ENCODE measurements at regions not wholly inside any gene's neighbourhood (a gene's known extent, or its start where the extent isn't known, plus 50 kb on each side); places are given as distances from the start of the nearest gene placed in this dataset.

DNA sequence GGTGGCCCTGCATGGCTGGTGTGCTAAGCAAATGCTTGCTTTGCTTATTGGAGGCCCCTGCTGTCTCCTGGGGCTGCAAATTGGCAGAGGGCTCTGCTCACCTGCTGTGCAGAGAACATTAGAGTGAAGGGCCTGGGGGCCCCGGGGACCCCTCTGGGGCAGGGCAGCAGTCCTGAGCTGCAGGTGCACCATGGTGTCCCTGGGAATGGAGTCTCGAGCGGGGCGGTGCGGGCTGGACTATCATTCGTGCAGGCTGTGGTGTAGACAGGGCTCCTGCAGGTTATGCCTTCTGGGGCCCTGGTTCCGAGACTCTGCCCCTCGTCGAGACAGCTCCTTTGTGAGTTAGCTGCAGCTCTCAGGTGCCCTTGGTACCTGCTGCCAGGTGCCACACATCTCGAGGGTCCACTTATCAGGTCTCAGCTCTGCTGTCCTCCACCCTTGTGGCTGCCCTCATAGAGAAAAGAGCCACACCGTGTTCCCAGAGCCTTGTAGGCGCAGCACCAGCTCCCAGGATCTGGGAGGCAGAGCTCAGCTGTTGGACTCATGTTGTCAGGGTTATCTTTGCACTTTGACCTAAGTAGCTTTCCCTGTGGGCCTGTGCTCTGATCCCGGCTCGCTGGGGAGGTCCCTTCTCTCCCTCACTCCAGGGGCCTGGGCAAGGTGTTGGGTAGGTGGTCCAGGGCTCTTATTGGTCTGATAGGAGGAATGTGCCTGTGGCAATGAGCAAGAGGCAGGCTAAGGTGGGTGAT is 58.0 kb upstream of the ZNF536 start:
- no peak for DNase-seq

DNA sequence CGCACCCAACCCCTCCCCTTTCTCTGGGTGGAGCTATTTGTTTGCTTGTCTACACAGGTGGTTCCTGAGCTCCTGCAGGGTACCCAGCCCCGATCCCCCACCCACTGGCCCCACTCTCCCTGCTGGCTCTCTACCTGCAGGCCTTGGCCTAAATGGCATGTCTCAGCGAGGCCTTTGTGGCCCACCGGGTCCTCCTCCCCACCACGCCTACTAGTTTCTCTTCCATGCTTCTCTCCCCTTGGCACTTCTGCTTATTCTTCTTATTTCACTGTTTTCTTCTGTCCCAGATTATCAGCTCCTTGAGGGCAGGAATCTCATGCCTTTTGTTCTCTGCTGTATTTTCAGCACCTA is 57.4 kb upstream of the ZNF536 start:
- DNase-seq = no peak

DNA sequence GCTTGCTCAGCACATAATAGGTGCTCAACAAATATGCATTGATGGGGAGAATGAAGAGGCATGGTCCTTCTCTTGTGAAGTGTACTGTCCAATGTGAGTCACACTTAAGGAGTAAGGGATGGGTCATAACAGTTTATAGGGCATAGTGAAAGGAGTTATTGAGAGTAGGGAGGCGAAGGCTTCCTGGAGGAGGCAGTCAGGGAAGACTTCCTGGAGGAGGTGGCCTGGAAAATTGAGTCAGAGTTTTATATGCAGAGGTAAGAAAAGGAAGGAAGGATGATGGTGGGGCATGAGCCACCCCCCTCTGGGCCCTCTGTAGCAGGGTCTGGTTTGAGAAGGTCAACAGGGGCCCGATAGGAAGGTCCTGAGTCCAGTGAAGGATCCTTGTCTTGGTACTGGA is 57.0 kb upstream of the ZNF536 start:
- no peak for DNase-seq

DNA sequence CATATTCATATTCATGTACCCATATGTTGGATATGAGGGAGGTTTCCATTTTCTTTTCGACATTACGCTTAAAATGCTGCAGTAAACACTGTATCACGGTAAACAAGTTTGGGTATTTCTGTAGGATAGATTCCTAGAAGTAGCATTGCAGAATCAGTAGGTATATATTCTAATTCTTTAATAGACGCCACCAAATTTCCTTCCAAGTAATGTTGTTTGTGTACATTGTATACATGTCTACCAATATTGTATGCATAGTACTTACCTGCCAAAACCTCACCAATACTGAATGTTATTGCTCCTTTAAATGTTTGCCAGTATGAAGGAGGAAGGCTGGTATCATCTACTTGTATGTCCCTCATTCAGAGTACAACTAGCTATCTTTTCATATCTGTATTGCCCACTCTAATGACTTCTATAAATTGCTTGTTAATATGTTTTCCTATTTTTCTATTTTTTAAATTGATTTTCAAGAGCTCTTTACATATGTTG is 56.1 kb upstream of the ZNF536 start:
- no peak for DNase-seq

DNA sequence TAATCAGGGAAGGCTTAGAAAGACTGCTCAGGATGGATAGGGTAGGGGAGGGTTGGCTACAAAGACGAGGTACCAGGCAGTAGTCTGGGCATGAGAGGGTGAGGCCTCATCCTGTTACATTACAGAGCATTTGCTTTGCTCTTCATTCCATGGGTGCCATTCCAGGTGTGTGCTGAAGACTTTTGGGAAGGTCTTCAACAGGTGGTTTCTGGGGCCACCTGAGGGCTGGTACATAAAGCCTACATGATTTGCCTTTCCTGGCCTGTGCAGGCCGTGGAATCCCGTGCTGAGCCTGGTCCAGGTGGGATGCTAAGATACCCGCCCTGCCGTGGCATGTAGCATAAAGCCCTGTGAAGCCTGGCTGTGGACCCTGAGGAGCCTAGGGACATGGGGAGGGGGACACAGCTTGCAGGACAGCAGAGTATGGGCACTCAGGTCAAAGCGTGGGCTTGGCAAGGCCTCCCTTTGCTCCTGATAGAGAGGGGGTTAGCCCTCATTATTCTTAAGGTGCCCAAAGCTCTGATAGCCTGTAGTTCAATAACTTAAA is 55.6 kb upstream of the ZNF536 start:
- DNase-seq = no peak

DNA sequence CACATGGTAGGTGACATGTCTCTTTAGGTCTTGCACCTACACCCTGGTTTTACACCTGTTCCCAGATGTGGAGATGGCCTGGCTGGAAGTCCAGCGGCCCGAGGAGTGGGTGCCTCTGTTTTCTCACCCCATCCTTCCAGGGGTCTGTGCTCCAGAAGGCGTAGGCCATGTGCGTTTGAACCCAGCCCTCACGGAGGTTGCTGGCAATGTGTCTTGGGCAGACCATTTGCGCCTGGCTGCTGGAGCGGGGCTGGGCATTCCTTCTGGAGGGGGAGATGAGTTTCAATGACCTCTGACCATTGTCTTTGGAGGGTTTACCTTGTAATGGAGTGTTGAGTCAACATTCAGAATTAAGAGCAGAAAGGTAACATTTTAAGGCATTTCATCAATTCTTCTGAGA is 54.8 kb upstream of the ZNF536 start:
- DNase-seq = no peak

DNA sequence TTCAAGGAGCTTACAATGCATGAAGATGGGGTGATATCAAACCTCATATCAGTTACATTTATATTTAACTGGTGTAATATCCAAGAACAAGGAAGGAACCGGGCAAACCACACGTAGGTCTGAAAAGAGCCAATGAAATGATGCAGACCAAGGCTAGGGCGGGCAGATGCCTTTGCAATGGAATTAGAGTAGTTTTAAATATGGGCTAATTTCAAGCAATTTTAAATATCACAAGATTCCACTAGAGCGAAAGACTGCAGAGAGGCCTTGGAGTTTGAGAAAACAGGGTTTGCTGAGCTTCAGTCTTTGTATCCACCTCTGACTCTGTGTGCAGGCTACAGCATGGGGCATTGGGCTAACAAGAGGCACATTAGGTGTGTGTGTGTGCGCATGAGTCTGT is 53.9 kb upstream of the ZNF536 start:
- DNase-seq = no peak

DNA sequence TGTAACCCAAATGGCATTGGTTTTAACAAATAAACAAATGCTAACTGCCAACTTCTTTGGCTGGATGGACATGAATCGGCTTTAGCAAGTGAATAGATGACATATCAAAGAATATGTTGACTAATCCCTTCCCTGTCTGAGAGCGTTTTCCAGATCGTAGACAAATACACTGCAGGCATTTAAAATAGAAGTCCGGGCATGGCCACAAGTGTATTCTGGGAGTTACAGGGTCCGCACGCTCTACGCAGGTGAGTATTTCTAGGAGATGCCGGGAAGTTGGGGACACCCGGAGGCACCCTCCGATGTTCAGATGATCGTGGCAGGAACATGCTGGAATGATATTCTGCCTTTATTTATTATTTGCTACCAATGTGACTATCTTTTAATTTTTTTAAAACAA is 53.2 kb upstream of the ZNF536 start:
- DNase-seq = no peak

DNA sequence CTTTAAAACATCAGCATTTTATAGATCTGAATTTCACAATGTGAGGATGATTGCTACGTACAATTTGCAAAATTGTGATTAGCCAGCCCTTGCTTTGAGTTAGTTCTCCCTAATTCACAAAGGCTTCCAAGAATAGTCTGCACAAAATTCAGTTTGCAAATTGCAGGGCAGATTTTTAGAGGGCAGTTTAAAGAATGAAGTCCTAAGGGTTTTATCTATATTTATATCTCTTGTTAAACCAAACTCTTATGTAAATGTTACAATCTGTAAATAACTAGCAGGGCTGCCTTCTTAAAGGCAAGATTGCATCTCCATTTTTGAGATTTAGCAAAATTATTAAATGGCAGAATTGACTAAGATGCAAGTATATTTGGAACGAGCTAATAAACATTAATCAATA is 52.8 kb upstream of the ZNF536 start:
- DNase-seq = no peak

DNA sequence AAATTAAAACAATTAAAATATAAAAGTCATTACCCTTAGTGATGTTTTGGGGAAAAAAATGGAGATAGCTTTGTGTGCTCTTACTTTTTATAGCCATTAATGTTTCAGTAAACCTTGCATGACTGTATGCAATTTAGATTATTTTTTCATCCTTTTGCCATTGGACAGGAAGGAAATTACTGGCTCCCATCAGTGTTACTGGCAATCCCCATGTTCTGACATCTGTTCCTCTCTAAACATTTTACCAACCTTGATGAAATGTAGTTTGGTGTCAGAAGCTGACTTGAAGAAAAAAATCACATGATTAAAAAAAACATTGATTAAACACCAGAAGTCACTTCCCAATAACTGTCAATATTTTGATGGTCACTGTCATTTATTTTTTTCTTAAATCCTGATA is 52.3 kb upstream of the ZNF536 start:
- DNase-seq = no peak

DNA sequence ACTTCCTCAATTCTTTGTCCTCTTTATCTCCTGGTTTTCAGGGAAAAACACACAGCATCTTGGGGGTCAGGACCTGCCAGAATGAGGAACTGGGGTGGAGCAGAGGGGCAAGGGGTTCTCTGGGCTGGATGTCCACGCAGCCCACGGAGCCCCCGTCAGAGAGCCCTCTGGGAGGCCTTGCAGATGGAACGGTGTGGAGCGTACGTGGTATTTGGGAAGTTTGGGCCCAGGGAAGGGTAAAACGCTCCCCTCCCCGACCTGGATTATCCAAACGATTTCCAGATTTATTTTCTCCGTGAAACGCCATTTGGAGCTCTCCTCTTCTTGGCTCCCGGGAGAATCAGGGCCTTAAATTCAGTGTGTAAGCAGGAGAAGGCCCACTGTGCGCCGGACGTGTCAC is 51.7 kb upstream of the ZNF536 start:
- no peak for DNase-seq

DNA sequence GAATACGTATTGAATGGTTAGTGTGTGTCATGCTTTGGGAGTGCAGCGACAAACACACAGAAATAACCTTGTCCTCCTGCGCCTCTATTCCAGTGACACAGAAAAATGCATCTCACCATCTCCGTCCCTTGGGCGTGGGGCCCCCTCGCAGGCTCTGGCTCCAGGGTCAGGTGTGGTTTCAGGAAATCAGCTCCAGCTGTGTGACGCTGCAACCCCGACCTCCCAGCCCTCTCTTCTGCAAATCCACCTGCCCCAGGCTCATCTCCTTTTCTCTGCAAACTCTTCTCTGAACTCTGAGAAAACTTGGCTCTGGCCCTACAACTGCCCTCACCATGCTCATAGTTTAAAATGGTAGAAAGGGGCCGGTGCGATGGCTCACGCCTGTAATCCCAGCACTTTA is 51.3 kb upstream of the ZNF536 start:
- DNase-seq = no peak
